ENCODE measurements at regions not wholly inside any gene's neighbourhood (a gene's known extent, or its start where the extent isn't known, plus 50 kb on each side); places are given as distances from the start of the nearest gene placed in this dataset.

GRCh38 chr4:135319685-135320084, 1118.1 kb upstream of the PABPC4L start:
- DNase-seq (ENCODE audit: low spot score) = no peak
- in situ Hi-C loops (cut with MboI; ENCODE audit: low pct_unique_long_range_greater_than_20kb, low sequenced_read_pairs, unreplicated experiment) = no loop called here
- TF ChIP-seq CTCF (IDR thresholded peaks at IDR 0.05; ENCODE audit: extremely low read depth, insufficient read depth, missing control alignments) = no peak

- DNase-seq (ENCODE audit: low spot score) = no peak
- no peak for TF ChIP-seq CTCF (IDR thresholded peaks at IDR 0.05; ENCODE audit: extremely low read depth, insufficient read depth, missing control alignments)
- in situ Hi-C loops (cut with MboI; ENCODE audit: low pct_unique_long_range_greater_than_20kb, low sequenced_read_pairs, unreplicated experiment) = no loop called here
Observed at GRCh38 chr4:135316266-135316779, 1114.7 kb upstream of the PABPC4L start.

- no peak for TF ChIP-seq CTCF (IDR thresholded peaks at IDR 0.05; ENCODE audit: extremely low read depth, insufficient read depth, missing control alignments)
- in situ Hi-C loops (cut with MboI; ENCODE audit: low pct_unique_long_range_greater_than_20kb, low sequenced_read_pairs, unreplicated experiment) = no loop called here
- no peak for DNase-seq (ENCODE audit: low spot score)
Observed at GRCh38 chr4:135290136-135290535, 1088.5 kb upstream of the PABPC4L start.

- in situ Hi-C loops (cut with MboI; ENCODE audit: low pct_unique_long_range_greater_than_20kb, low sequenced_read_pairs, unreplicated experiment) = no loop called here
- no peak for TF ChIP-seq CTCF (IDR thresholded peaks at IDR 0.05; ENCODE audit: extremely low read depth, insufficient read depth, missing control alignments)
- no peak for DNase-seq (ENCODE audit: low spot score)
Observed at GRCh38 chr4:135283934-135284333, 1082.3 kb upstream of the PABPC4L start.

- TF ChIP-seq CTCF (IDR thresholded peaks at IDR 0.05; ENCODE audit: extremely low read depth, insufficient read depth, missing control alignments) = no peak
- no peak for DNase-seq (ENCODE audit: low spot score)
- in situ Hi-C loops (cut with MboI; ENCODE audit: low pct_unique_long_range_greater_than_20kb, low sequenced_read_pairs, unreplicated experiment) = no loop called here
Observed at GRCh38 chr4:135282676-135283075, 1081.1 kb upstream of the PABPC4L start.

- TF ChIP-seq CTCF (IDR thresholded peaks at IDR 0.05; ENCODE audit: extremely low read depth, insufficient read depth, missing control alignments) = no peak
- no peak for DNase-seq (ENCODE audit: low spot score)
- in situ Hi-C loops (cut with MboI; ENCODE audit: low pct_unique_long_range_greater_than_20kb, low sequenced_read_pairs, unreplicated experiment) = no loop called here
Observed at GRCh38 chr4:135281230-135281629, 1079.6 kb upstream of the PABPC4L start.

- no peak for TF ChIP-seq CTCF (IDR thresholded peaks at IDR 0.05; ENCODE audit: extremely low read depth, insufficient read depth, missing control alignments)
- in situ Hi-C loops (cut with MboI; ENCODE audit: low pct_unique_long_range_greater_than_20kb, low sequenced_read_pairs, unreplicated experiment) = no loop called here
- DNase-seq (ENCODE audit: low spot score) = no peak
Observed at GRCh38 chr4:135277980-135278315, 1076.4 kb upstream of the PABPC4L start.
